Kasumi-1 (cell line): ENCODE measurements at regions not wholly inside any gene's neighbourhood (a gene's known extent, or its start where the extent isn't known, plus 50 kb on each side); places are given as distances from the start of the nearest gene placed in this dataset.
"Not testable (repeated sequence)": the region's sequence is repeated elsewhere in the genome, so short reads cannot be mapped to it uniquely, and the experiment has no call there.

Experiments
- DNase-seq, 2 experiments: peaks; one replicate each; lab custom pipeline; 2025; lab: John Stamatoyannopoulos, UW

DNA sequence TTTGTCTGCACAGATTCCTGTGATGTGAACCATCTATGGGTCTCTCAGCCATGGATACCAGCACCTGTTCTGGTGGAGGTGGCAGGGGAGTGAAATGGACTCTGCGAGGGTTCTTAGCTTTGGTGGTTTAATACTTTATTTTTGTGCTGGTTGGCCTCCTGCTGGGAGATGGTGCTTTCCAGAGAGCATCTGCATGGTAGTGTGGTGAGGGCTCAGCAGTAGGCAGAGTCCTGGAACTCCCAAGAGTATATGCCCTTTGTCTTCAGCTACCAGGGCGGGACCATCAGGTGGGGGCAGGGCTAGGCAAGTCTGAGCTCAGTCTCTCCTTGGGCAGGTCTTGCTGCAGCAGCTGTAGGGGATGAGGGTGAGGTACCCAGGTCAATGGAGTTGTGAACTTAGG lies 97.5 kb upstream of the TRIM2 start:
- DNase-seq, result not testable (repeated sequence)

DNA sequence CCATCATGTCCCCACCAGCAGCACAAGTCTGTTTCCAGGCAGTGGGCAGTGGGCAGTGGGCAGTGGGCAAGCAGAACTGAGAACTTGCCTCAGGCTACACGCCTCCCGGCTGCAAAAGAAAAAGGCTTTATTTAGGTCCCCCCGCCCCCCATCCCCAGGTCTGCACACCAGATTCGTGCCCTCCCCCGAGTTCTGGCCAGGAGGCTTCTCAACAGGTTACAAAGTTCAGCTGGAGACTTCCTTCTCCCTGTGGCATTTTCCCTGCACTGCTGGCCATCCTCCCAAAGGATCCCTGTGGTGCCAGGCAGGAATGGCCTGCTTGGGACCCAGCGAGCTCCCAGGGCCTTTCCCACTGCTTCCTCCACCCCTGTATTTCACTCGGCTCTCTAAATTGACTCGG lies 97.0 kb upstream of the TRIM2 start:
- no peak for DNase-seq

DNA sequence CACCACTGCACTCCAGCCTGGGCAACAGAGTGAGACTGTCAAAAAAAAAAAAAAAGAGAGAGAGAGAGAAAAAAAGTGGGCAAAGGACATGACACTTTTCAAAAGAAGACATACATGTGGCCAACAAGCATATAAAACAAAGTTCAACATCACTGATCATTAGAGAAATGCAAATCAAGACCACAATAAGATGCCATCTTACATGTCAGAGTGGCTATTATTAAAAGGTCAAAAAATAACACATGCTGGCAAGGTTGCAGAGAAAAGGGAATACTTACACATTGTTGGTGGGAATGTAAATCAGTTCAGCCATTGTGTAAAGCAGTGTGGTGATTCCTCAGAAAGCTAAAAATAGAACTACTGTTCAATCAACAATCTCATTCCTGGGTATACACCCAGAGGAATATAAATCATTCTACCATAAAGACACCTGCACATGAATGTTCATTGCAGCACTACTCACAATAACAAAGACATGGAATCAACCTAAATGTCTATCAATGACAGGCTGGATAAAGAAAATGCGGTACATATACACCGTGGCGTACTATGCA lies 94.9 kb upstream of the TRIM2 start:
- DNase-seq, result no peak

DNA sequence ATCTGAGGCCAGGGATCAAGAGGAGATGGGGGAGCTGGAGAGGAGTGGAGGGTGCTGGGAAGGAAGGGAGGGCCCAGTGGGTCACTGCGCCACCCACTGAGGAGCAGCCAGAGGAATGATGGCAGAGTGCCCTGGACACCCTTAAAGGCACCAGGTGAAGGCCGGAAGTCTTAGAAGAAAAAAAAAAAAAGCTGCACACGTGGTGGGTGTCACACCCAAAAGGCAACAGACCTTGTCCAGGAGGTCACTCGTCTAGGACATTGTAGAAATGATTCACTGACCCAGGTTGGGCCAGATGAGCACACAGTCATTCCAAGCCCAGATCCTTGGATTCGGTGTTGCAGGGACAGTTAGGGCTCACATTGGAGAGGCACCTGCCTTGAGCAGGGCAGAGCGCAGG lies 93.5 kb upstream of the TRIM2 start:
- no peak for DNase-seq

DNA sequence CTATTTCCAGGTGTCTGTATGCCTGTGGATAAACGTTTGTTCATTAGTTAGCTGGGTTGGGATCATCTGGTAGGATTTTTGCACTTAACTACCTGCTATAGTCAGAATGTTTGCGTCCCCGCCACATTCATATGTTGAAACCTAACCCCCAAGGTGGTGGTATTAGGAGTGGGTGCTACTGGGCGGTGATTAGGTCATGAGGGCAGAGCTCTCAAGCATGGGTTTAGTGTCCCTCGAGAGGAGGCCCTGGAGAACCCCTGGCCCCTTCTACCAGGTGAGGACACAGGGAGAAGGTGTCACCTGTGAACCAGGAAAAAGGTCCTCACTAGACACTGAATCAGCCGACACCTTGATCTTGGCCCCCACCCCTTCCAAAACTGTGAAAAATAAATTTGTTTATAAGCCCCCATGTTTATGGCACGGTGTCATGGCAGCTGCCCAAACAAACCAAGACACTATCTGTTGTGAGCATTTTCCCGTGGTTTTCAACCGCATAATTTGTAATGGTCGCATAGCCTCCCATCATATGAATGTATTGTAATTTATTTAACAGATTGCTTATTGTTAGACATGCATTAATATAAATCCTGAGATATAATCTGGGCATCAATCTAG lies 92.7 kb upstream of the TRIM2 start:
- DNase-seq, result no peak

DNA sequence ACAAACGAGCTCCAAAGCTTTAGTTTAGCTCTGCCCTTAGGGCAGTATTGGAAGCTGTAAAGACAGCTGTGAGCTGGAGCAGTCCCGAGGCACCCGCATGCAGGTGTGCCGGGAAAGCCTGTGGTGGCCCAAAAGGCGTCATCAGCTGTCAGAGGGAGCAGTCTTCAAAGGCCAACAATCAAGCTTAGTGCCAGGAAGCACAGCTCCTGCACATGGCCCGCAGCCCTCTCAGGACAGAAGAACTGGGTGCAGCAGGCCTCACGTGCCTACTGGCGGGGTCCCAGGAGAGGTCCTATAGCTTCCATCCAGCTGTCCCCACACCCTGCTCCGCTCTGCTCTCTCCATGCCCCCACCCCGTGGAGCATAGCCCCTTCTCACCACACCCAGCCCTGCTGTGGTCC lies 92.2 kb upstream of the TRIM2 start:
- no peak for DNase-seq

DNA sequence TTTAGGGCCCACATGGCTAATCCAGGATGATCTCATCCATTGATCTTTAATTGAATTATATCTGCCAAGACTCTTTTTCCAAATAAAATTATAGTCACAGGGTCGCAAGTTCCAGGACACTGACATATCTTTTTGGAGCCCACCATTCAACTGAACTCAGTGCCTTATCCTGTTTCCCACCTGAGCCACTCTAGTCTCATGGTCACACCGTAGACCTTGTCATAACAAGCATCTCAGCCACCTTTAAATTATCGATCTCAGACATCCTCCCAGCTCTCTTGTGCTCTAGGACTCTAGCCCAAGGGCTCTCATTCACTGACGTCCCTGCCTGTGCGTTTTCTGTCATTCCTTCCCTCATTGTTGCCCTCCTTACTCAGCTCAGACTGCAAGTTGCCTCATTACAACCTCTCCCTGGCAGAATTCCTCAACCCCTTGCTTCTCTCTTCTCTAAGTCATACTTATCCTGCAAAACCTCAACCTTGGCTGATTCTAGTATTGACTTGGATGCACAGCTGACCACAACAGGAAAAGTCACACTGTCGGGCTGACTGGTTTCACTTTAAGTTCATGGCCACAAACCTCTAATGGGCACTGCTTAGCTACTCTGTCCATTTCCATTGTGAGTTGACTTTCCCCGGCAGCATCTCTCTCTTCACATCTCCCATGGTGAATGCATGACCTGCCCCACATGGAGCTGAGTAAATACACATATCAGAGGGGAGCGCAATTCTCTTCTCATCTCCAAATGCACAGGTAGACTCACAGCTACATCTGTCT lies 91.0 kb upstream of the TRIM2 start:
- DNase-seq, result no peak

DNA sequence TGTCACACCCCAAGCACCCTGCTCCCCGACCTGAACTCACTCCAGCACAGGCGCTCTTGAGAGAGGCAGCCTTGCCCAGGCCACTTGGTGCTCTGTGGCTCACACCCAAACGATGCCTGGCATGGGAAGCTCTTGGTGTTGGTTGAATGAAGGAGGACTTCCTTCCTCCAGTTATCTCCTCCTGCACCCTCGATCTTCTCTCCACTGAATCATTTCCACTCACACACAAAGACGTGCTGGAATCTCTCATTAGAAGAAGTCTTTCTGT lies 90.5 kb upstream of the TRIM2 start:
- no peak for DNase-seq

DNA sequence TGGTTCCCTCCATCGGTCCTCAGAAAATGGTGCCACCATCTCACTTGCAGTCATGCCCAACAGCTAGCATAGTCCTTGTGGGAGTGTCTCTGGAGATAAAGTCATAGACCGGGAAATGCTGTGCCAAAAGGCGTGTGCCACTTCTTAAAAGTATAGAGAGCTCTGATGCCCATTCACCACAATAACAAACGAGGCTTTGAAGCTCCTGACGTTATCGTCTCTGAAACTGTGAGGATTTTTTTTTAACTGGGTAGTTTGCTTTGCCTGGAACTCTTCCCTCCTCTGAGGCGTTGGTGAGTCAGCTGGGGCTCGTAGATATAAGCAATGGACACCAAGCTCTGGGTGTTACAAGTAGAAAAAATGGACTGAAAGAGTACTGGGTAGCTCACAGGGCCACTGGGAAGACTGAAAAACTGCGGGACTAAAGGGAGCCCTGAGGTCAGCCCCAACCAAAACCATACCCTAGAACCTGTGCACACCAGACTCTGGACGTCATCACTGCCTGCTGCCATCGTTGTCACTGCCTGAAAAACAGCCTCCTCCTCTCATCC lies 89.4 kb upstream of the TRIM2 start:
- no peak for DNase-seq

DNA sequence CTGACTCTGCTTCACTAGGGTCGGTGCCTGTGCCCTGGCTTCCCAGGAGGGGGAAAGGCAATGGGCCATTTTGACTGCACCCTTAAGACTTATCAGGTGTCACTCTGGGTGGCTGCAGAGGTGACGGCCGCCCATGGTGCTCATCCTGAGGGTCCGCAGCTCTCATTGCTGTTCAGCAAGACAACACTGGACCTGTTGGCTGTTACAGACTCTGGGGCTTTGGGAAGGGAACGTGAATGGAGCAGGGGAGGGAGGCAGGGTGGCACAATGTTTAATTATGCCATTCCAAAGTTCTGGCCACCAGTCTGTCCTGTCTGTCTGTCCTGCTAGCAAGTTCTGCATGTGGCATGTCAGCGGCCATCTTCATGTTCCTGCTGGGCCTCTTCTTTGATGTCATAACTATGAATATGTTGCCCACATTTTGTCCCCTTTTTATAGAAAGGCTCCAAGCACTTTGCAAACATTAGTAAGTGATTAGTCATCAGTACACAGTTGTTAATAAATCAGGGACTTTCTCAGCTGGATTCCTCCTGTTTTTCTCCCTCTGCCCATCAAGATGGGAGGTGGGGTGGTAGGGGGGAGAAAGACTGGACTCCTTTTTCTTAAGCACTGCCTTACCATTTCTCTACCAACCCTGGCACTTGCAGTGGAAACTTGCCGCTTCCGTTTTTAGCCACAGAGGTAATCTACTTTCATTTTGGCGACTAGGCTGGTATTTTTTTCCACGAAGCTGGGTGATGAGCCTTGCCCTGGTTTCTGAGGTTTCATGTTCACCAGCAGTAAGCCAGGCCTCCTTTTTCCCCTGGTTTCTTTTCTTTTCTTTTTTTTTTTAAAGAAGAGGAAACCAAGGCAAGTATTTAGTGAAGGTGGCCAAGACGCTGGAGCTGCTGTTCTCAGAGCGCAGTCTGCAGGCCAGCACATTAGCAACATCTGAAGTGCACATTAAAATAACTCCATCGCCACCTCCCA lies 88.6 kb upstream of the TRIM2 start:
- peak; percentile 32 to 34 for DNase-seq

DNA sequence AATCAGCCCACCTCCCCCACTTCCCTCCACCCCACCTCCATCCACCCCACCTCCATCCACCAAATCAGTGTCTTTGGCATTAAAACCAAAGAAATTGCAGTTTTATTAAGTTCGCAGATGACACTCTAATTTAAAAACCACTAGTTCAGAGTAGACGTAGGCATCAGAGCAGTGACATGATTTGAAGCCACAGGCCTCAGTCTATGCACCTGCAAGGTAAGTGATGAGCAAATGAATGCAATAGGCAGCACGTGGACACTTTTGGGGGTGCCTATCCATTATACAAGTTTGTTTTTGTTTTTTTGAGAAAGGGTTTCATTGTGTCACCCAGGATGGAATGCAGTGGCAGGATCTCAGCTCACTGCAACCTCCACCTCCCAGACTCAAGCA lies 88.0 kb upstream of the TRIM2 start:
- no peak for DNase-seq

DNA sequence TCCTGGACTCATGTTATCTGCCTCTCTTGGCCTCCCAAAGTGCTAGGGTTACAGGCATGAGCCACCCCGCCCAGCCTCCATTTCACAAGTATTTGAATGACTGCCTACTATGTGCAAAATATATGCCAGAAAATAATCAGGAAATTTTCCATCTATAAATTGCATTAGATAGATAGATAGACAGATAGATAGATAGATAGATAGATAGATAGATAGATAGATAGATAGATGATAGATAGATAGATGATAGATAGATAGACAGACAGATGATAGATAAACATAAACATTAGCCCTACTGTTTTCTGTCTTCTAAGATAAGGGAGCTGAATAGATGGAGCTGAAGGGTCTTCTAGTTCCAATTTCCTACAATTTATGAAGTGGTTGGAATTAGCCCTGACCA lies 87.4 kb upstream of the TRIM2 start:
- DNase-seq, result no peak

DNA sequence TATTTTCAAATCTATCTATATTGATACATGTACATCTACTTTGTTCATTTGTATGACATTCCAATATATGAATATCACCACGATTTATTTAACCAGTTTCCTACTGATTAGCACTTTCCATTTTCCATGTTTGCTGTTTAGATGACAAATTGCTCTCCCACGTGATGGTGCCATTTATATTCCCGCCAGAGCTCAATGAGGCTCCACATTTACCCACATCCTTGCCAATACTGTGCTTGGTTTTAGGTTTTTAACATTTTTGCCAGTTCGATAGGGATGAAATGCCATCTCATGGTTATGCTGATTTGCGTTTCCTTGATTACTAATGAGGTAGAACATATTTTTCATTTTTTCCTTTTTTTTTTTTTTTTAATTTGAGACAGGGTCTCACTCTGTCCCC lies 86.7 kb upstream of the TRIM2 start:
- no peak for DNase-seq

DNA sequence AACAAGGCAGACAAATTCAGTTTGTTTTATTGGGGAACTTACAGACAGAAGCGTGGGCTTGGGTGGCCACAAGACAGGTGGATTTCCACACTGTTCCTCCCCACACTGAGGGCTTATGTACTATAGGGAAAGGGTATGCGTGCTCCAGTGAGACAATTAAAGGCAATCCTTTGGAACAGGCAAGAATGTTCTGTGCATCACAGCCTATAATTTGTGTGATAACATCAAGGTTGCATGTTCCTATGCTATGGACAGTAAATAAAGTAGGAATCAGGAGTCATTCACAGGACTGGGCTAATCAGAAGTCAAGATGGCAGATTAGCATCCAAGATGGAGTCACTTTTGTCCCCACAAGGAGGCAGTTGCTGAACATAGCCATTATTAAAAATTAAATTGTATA lies 84.6 kb upstream of the TRIM2 start:
- no peak for DNase-seq

DNA sequence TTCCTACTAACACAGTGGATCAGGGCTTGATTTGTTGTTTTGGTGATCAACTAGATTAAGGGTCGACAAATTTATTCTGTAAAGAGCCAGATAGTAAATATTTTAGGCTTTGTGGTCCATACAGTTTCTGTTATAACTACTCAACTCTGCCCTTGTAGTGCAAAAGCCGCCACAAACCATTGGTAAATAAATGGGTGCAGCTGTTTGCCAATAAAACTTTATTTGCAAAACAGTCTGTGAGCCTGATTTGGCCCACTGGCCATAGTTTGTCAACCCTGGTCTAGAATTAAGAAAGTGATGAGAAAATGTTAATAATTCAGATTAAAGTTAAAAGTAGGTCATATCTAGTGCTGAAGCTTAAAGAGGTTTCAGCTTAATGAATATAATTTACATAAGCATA lies 84.0 kb upstream of the TRIM2 start:
- no peak for DNase-seq

DNA sequence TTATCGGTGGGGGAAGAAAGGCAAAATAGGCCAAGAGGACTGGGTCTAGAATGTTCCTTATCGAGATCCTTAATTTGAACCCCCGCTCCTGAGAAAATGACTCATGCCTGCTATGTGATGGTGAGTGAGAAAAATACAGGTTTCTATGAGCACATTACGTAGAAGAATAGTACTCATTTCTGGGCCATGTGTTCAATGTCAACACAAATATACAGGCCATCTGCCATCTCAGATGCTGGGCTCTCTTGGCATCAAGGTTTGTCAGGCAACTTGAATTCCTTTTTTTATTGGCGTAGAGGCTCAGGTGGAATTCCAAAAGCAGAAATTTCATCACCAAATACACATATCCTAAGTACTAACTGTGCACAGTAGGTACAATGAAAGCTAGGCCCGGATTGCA lies 81.4 kb upstream of the TRIM2 start:
- no peak for DNase-seq

DNA sequence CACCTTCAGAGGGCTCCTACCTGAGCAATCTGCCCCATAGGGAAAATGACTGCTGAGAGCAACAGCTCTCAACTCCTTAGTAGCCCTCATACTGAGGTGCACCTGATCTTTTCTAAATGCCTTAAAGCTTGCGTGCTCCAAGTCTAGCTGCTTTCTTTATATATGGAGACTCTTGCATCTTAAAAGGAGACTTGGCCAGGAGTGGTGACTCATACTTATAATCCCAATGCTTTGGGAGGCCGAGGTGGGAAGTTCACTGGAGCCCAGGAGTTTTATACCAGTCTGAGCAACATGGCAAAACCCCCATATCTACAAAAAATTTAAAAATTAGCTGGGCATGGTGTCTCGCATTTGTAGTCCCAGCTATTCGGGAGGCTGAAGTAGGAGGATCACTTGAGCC lies 78.1 kb upstream of the TRIM2 start:
- DNase-seq, result no peak

DNA sequence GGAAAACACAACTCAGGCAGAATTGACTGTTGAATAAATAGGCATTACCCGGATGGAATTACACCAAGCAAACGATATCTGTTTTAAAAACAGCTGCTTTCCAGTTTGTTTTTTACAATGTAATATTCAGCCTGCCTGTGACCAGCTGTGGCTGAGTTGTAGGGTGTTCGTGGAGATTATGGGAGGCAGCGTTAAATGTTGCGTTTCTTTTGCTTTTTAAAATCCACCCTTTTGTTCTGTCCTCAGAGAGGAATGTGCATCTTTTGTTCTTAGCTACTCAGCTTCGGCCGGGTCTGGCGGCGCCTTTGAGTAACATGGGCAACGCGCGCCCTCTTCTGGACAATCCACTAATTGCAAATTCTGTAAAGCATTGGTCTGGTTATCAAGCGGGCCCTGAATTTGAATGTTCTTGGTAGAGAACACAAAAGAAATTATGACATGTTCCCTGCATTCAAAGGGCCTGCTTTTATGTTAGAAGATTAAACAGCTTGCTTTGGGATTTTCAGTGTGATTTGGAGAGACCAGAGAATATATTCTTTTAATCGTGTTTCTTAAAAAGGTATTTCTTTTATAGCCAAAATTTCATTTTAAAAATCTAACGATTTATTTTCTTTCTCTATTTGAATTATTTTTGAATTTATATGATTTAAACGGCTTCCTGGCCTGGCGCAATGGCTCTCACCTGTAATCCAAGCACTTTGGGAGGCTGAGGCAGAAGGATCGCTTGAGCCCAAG lies 76.3 kb upstream of the TRIM2 start:
- peak; percentile 84 to 93 for DNase-seq

DNA sequence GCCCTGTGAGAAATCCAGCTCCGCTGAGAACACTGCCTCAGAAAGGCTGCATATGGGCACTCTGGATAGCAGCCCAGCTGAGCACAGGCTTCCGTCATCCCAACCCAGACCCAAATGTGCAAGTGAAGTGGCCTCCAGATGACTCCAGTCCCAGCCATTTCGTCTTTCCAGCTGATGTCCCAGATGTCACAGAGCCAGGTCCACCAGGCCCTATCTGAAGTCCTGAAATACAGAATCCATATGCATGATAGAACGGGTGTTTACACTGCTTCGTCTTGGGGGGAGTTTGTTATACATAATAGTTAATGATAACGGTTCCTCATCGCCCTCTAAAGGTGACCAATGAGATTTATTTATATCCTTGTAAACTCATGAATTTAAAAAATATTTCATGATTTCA lies 72.6 kb upstream of the TRIM2 start:
- peak; percentile 6 to 18 for DNase-seq

DNA sequence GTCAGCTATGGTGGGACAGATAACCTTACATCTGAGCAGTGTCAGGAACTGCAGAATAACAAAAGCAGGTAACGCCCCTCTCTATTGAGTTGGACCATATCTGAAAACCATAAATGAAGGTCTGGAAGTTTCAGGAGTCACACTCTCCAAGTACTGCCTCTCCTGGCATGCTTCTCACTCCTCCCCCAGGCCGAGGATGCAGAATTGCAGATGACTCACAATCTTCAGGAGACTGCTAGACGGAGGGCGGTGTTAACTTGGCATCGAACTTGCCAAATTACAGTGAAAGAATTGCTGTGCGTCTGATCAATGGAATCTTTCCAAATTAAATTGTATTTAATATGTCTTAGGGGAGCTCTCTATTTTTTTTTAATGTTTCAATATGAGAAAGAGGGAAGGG lies 67.1 kb upstream of the TRIM2 start:
- DNase-seq, result no peak

DNA sequence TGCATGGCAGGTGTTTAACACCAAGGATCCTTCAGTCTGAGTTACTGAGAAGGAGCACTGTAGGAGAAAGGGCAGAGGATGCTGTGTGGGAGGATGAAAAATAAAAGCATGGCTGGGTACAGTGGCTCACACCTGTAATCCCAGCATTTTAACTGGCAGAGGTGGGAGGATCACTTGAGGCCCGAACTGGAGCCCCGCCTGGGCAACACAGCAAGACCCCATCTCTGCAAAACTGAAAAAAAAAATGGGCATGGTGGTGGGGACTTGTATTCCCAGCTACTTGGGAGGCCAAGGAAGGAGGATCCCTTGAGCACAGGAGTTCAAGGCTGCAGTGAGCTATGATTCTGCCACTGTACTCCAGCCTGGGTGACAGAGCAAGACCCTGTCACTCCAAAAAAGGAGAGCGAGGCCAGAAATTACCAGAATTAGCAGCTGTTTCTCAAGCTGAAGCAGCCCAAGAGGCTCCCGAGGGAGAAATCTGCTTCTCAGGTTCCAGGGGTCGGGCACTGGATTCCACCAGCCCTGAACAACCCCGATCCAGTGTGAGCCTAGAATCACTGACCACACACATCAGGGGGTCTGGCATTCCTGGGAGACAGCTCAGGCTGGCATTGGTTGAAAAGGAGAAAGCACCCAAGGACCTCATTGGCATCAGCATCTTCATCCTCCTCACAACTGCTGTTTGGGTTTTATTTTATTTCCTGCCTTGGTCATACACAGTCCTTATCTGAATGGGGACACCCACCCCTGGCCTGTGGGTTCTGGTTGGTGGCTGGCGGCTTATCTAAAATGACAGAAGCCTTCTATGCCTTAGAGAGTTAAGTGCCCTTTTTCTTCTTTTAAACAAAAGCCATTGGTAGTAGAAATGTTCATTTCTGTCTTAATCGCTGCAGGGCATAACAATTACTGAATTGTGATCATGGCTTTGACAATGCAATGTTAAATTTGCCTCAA lies 66.3 kb upstream of the TRIM2 start:
- DNase-seq, result no peak
